Liver (tissue), 8 donors: ENCODE measurements at regions not wholly inside any gene's neighbourhood (a gene's known extent, or its start where the extent isn't known, plus 50 kb on each side); places are given as distances from the start of the nearest gene placed in this dataset.

Experiments used
- DNase-seq: peaks from one replicate; pipeline ENCODE4 v3.0.0-alpha.2; 2017; ENCODE audit warnings: low spot score
- H3K27ac ChIP-seq, 2 donors: one replicate each; pipeline ENCODE4 v1.7.0; 2013; ENCODE audit warnings: inconsistent platforms in 2 of 2, low read length in 2 of 2, control low read depth in 1 of 2, low read depth in 1 of 2, mild to moderate bottlenecking in 1 of 2
- H3K27me3 ChIP-seq, 4 donors: one replicate each; pipeline versions ENCODE4 v1.6.1 to v1.7.0; 2013; ENCODE audit warnings: low read length in 3 of 4, inconsistent platforms in 1 of 4, mild to moderate bottlenecking in 1 of 4, moderate library complexity in 1 of 4; ENCODE audit not compliant: control insufficient read depth in 4 of 4, insufficient read depth in 4 of 4
- H3K36me3 ChIP-seq, 4 donors: one replicate each; pipeline versions ENCODE4 v1.6.1 to v1.7.0; 2013; ENCODE audit warnings: low read length in 3 of 4, mild to moderate bottlenecking in 3 of 4, low read depth in 1 of 4, moderate library complexity in 1 of 4; ENCODE audit not compliant: control insufficient read depth in 4 of 4, insufficient read depth in 3 of 4
- H3K4me1 ChIP-seq, 4 donors: one replicate each; pipeline versions ENCODE4 v1.6.1 to v1.7.0; 2013; ENCODE audit warnings: low read length in 3 of 4, mild to moderate bottlenecking in 3 of 4, moderate library complexity in 1 of 4; ENCODE audit not compliant: control insufficient read depth in 4 of 4, insufficient read depth in 4 of 4
- H3K4me3 ChIP-seq, 3 donors: one replicate each; pipeline versions ENCODE4 v1.6.1 to v1.7.0; 2013; ENCODE audit warnings: low read length in 3 of 3, control low read depth in 1 of 3, low read depth in 1 of 3, mild to moderate bottlenecking in 1 of 3
- H3K9ac ChIP-seq, 2 donors: one replicate each; pipeline ENCODE4 v1.7.0; 2013; ENCODE audit warnings: low read length in 2 of 2, mild to moderate bottlenecking in 2 of 2, moderate library complexity in 2 of 2, control low read depth in 1 of 2, low read depth in 1 of 2
- H3K9me3 ChIP-seq, 4 donors: one replicate each; pipeline versions ENCODE4 v1.6.1 to v1.7.0; 2013; ENCODE audit warnings: low read length in 3 of 4; ENCODE audit not compliant: control insufficient read depth in 4 of 4
- ATF3 ChIP-seq: IDR thresholded peaks from 2 replicates; pipeline ENCODE4 v1.6.1; 2016; ENCODE audit warnings: antibody characterized with exemption
- CTCF ChIP-seq: fragments of 150-350 bp; IDR thresholded peaks from 2 replicates; pipeline ENCODE4 v1.5.1; 2017; ENCODE audit warnings: improper control_type of control experiment, low read depth, low read length; ENCODE audit not compliant: missing input control
- EGR1 ChIP-seq, 2 donors: IDR thresholded peaks; 2 replicates each; pipeline ENCODE4 v1.6.1; 2016 to 2018; ENCODE audit warnings: antibody characterized with exemption in 2 of 2, low read depth in 2 of 2
- FOXA1 ChIP-seq: IDR thresholded peaks from 2 replicates; pipeline ENCODE4 v1.6.1; 2016; ENCODE audit warnings: antibody characterized with exemption
- FOXA2 ChIP-seq: IDR thresholded peaks from 2 replicates; pipeline ENCODE4 v1.6.1; 2016; ENCODE audit warnings: antibody characterized with exemption
- GABPA ChIP-seq, 2 donors: IDR thresholded peaks in 1 of 2; conservative IDR thresholded peaks in 1 of 2; 2 replicates each; pipeline ENCODE4 v1.6.1; 2016; ENCODE audit warnings: antibody characterized with exemption in 2 of 2, mild to moderate bottlenecking in 1 of 2, moderate library complexity in 1 of 2
- HNF4A ChIP-seq, 2 donors: conservative IDR thresholded peaks; 2 replicates each; pipeline ENCODE4 v1.6.1; 2016; ENCODE audit warnings: antibody characterized with exemption in 2 of 2, mild to moderate bottlenecking in 2 of 2
- HNF4G ChIP-seq: IDR thresholded peaks from 2 replicates; pipeline ENCODE4 v1.6.1; 2016; ENCODE audit warnings: antibody characterized with exemption
- JUND ChIP-seq, 2 donors: IDR thresholded peaks; 2 replicates each; pipeline ENCODE4 v1.6.1; 2016; ENCODE audit warnings: antibody characterized with exemption in 2 of 2
- MAX ChIP-seq: IDR thresholded peaks from 2 replicates; pipeline ENCODE4 v1.6.1; 2016; ENCODE audit warnings: antibody characterized with exemption
- NR2F2 ChIP-seq: IDR thresholded peaks from 2 replicates; pipeline ENCODE4 v1.6.1; 2016; ENCODE audit warnings: antibody characterized with exemption
- RAD21 ChIP-seq, 2 donors: IDR thresholded peaks; 2 replicates each; pipeline ENCODE4 v1.6.1; 2016; ENCODE audit warnings: antibody characterized with exemption in 2 of 2, mild to moderate bottlenecking in 2 of 2
- REST ChIP-seq: IDR thresholded peaks from 2 replicates; pipeline ENCODE4 v1.6.1; 2016; ENCODE audit warnings: antibody characterized with exemption, mild to moderate bottlenecking
- RXRA ChIP-seq, 2 donors: IDR thresholded peaks; 2 replicates each; pipeline ENCODE4 v1.6.1; 2017 to 2018; ENCODE audit warnings: antibody characterized with exemption in 2 of 2, mild to moderate bottlenecking in 1 of 2
- SP1 ChIP-seq: IDR thresholded peaks from 2 replicates; pipeline ENCODE4 v1.6.1; 2018; ENCODE audit warnings: antibody characterized with exemption, mild to moderate bottlenecking
- TAF1 ChIP-seq: conservative IDR thresholded peaks from 2 replicates; pipeline ENCODE4 v1.6.1; 2016; ENCODE audit warnings: antibody characterized with exemption, mild to moderate bottlenecking
- YY1 ChIP-seq: IDR thresholded peaks from 2 replicates; pipeline ENCODE4 v1.6.1; 2016; ENCODE audit warnings: antibody characterized with exemption, mild to moderate bottlenecking
- ZBTB33 ChIP-seq: IDR thresholded peaks from 2 replicates; pipeline ENCODE4 v1.6.1; 2016; ENCODE audit warnings: antibody characterized with exemption
- WGBS: extraction: QIAGEN DNeasy Blood & Tissue Kit; methylation state at CpG from one replicate; pipeline ENCODE4 v1.1.7; 2013; 5-methylcytosine and 5-hydroxymethylcytosine counted together
- donor health status: healthy.
- donor health status: healthy.
- donor health status: healthy.
- donor health status: healthy.
- donor health status: healthy.

GRCh38 chr22:48581796-48582469 lies 1245.7 kb downstream of the BRD1 start:
- TF ChIP-seq HNF4A (conservative IDR thresholded peaks at IDR 0.05) (no peak), RAD21 (IDR thresholded peaks at IDR 0.05) (no peak), ATF3 (no peak), EGR1 (IDR thresholded peaks at IDR 0.05; ENCODE audit: low read depth in 2 of 2) (no peak), JUND (IDR thresholded peaks at IDR 0.05) (no peak)
- Histone ChIP-seq H3K27me3 (no peaks in the 10 kb centered on the region), H3K27ac (no peak overlapping the region), H3K36me3 (no peaks in the 10 kb centered on the region), H3K4me1 (no peaks in the 10 kb centered on the region), H3K4me3 (no peak overlapping the region), H3K9me3 (no peaks in the 10 kb centered on the region), H3K9ac (no peak overlapping the region)
- DNase-seq: no peak
- 83% methylated on average over 20 of the region's 20 CpGs for WGBS

- no peaks in the 10 kb centered on the region for H3K9me3 ChIP-seq
- no peak overlapping the region for H3K9ac ChIP-seq
- 83% methylated on average over 23 of the region's 23 CpGs for WGBS
- H3K4me1 ChIP-seq: peaks cover 0 to 3% (median 0%) of the 10 kb centered on the region in 4 donors
- no peak overlapping the region for H3K27ac ChIP-seq
- H3K4me3 ChIP-seq: no peak overlapping the region
- H3K36me3 ChIP-seq: no peaks in the 10 kb centered on the region
- peaks cover 0 to 4% (median 0%) of the 10 kb centered on the region in 4 donors for H3K27me3 ChIP-seq
- no peak for TF ChIP-seq ATF3
- TF ChIP-seq HNF4A (conservative IDR thresholded peaks at IDR 0.05): no peak
- TF ChIP-seq SP1: no peak
- no peak for TF ChIP-seq FOXA1
- no peak for TF ChIP-seq RAD21 (IDR thresholded peaks at IDR 0.05)
- no peak for DNase-seq
Measured at GRCh38 chr22:48581205-48581766, 1246.4 kb downstream of the BRD1 start.

GRCh38 chr22:48580481-48580970 lies 1247.1 kb downstream of the BRD1 start:
- Histone ChIP-seq H3K27me3 (peaks cover 0 to 7% (median 0%) of the 10 kb centered on the region in 4 donors), H3K36me3 (no peaks in the 10 kb centered on the region), H3K4me3 (no peak overlapping the region), H3K4me1 (peaks cover 0 to 3% (median 0%) of the 10 kb centered on the region in 4 donors), H3K27ac (no peak overlapping the region), H3K9ac (no peak overlapping the region), H3K9me3 (no peaks in the 10 kb centered on the region)
- 81% methylated on average over 13 of the region's 13 CpGs for WGBS
- TF ChIP-seq FOXA1: no peak
- TF ChIP-seq NR2F2: no peak
- no peak for TF ChIP-seq MAX
- TF ChIP-seq ZBTB33: no peak
- TF ChIP-seq REST: no peak
- no peak for TF ChIP-seq ATF3
- TF ChIP-seq CTCF: no peak
- no peak for TF ChIP-seq EGR1 (IDR thresholded peaks at IDR 0.05; ENCODE audit: low read depth in 2 of 2)
- no peak for TF ChIP-seq TAF1
- TF ChIP-seq RAD21 (IDR thresholded peaks at IDR 0.05): no peak
- no peak for TF ChIP-seq FOXA2
- TF ChIP-seq RXRA (IDR thresholded peaks at IDR 0.05): no peak
- no peak for TF ChIP-seq JUND (IDR thresholded peaks at IDR 0.05)
- TF ChIP-seq GABPA (IDR thresholded peaks at IDR 0.05 in 1 of 2, conservative IDR thresholded peaks at IDR 0.05 in 1 of 2): no peak
- no peak for TF ChIP-seq YY1
- TF ChIP-seq HNF4A (conservative IDR thresholded peaks at IDR 0.05): no peak
- TF ChIP-seq HNF4G: no peak
- no peak for TF ChIP-seq SP1
- no peak for DNase-seq
